ENCODE measurements at regions not wholly inside any gene's neighbourhood (a gene's known extent, or its start where the extent isn't known, plus 50 kb on each side); places are given as distances from the start of the nearest gene placed in this dataset.

DNA sequence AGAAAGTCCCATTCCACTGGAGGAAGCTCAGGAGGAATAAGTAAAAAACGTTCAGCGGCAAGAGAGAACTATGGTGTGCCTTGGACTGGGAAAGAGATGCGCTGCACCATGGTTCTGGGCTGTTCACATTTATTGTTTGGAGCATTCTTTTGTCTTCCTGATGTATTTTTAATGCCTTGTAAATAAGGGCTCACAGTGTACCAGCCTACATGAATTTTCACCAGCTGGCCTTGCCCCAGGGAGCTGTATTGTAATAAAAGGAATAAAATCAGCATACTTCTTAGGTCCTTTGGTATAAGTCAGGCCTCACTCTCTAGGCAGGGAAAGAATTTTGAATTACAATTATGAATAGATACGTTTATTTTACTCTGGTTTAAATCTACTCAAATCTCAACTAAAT lies 1249.6 kb downstream of the CNTNAP5 start:
- no peak for DNase-seq (ENCODE audit: low read depth)
- no peak overlapping the region for H3K4me3 ChIP-seq (ENCODE audit: low read depth, low read length)
- TF ChIP-seq, protein P1, sequence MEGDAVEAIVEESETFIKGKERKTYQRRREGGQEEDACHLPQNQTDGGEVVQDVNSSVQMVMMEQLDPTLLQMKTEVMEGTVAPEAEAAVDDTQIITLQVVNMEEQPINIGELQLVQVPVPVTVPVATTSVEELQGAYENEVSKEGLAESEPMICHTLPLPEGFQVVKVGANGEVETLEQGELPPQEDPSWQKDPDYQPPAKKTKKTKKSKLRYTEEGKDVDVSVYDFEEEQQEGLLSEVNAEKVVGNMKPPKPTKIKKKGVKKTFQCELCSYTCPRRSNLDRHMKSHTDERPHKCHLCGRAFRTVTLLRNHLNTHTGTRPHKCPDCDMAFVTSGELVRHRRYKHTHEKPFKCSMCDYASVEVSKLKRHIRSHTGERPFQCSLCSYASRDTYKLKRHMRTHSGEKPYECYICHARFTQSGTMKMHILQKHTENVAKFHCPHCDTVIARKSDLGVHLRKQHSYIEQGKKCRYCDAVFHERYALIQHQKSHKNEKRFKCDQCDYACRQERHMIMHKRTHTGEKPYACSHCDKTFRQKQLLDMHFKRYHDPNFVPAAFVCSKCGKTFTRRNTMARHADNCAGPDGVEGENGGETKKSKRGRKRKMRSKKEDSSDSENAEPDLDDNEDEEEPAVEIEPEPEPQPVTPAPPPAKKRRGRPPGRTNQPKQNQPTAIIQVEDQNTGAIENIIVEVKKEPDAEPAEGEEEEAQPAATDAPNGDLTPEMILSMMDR (IDR thresholded peaks at IDR 0.05; ENCODE audit: insufficient read depth, low read depth, low read length), result no peak

DNA sequence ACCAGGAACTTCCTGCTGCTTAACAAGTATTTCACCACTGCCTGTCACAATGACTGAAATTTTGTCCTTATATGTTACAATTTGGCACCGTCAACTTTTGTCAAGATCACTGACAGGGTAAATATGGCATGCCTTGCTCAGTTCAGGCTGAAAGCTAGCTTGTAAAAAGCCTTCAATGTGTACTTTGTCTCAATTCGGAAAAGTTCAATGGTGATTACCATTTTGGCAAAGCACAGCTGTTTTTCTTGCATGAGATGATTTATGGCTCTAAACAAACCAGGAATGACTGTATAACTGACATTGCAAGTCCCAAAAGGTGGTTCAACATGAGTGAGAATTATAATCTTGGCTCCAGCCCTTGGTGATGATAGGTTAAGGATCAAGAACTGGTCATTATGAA lies 1255.2 kb downstream of the CNTNAP5 start:
- no peak overlapping the region for H3K4me3 ChIP-seq (ENCODE audit: low read depth, low read length)
- TF ChIP-seq, protein P1 (IDR thresholded peaks at IDR 0.05; ENCODE audit: insufficient read depth, low read depth, low read length), result no peak
- no peak for DNase-seq (ENCODE audit: low read depth)

DNA sequence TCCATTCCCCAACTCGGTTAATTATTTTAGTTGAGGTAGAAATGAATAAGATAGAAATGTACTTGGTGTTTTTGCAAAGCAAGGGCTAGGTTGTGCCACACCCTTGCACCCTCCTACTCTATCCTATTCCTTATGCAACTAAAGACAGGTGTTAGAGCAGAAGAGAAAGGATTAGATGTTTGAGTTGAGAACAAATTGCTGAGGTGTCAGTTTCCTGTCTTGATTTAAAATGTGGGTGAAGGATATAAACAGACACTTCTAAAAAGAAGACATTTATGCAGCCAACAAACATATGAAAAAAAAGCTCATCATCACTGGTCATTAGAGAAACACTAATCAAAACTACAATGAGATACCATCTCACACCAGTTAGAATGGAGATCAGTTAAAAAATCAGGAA lies 1256.2 kb downstream of the CNTNAP5 start:
- TF ChIP-seq, protein P1 (IDR thresholded peaks at IDR 0.05; ENCODE audit: insufficient read depth, low read depth, low read length), result no peak
- DNase-seq (ENCODE audit: low read depth), result no peak
- no peak overlapping the region for H3K4me3 ChIP-seq (ENCODE audit: low read depth, low read length)

DNA sequence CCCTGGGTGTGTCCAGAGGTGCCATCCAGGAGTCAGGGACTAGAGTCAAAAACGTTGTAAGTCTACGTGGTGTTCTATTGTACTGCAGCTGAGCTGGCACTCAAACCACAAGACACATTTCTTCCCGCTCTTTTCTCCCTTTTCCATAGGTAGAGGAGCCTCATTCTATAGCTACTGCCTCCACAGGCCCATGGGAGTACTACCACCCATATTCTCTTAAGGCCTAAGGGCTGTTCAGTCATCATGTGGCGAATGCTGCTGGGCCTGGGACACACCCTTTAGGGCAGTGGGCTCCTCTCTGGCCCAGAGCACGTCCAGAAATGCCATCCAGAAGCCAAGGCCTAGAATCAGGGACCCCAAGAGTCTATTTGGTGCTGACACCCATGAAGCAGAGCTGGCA lies 1271.7 kb downstream of the CNTNAP5 start:
- no peak overlapping the region for H3K4me3 ChIP-seq (ENCODE audit: low read depth, low read length)
- no peak for DNase-seq (ENCODE audit: low read depth)
- TF ChIP-seq, protein P1 (IDR thresholded peaks at IDR 0.05; ENCODE audit: insufficient read depth, low read depth, low read length), result no peak

DNA sequence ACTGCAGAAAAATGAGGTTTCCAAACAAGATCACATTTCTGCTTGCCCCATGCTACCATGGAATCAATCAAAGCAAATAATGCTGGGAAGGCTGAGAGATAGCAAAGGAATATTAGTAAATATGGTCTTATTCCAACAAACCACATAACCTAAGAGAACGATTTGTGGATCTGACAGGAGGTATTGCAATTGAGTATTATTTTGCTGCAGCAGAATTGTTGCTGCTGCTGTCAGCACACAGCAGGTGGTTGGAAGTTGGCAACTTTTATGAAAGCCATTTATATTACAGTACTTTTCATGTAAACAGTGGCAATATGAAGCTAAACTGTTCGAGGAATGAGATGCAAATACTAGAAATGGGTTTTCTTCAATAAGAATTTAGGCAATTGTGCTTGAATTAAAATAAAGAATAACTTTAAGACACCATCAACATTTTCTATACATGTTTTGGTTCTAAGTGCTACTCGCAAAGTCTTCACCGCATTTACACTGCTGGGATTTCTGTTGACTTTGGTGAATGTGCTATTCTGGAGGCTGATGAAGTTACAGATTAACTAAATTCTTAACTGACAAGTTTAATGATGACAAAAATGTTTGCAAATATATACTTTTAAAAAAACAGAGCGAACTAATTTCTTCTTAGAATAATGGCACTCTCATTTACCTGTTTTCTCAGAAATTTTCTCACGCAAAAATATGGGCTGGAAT lies 1285.7 kb downstream of the CNTNAP5 start:
- no peak overlapping the region for H3K4me3 ChIP-seq (ENCODE audit: low read depth, low read length)
- DNase-seq (ENCODE audit: low read depth), result no peak
- TF ChIP-seq, protein P1 (IDR thresholded peaks at IDR 0.05; ENCODE audit: insufficient read depth, low read depth, low read length), result no peak

DNA sequence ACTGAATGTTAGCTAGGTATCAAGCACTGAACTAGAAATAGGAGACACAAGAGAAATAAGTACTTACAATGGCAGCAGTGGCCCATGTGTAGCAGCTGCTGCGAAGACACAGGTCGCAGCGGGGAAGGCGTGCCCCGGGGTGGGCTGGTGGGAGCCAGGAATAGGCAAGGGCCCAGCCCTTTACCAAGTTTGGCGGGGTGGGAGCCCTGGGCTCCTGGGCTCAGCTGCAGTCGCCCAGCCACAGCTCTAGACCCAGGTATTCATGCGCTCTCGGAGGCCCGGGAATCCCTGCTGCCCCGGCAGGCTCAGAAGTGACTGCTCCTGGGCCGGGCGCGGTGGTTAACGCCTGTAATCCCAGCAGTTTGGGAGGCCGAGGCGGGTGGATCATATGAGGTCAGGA lies 1287.3 kb downstream of the CNTNAP5 start:
- DNase-seq (ENCODE audit: low read depth), result no peak
- no peak overlapping the region for H3K4me3 ChIP-seq (ENCODE audit: low read depth, low read length)
- TF ChIP-seq, protein P1 (IDR thresholded peaks at IDR 0.05; ENCODE audit: insufficient read depth, low read depth, low read length), result no peak

DNA sequence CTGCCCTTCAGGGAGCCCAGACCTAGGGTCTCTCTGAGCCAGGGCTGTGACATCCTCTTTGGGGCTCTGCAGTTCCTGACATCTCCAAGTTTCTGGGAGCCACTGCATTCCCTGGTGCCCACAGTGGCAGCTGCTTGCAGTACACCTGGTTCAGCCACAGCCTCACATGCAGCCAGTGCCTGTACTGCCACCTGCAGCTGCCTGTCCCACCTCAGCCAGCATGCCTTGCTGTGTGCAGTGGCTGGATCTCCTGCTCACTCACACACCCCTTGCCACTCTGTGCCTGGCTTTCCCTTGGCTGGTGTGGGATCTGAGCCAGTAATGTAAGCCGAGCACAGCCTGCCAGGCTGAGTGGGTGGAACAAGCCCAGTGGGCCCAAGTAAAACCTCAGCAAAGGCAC lies 1288.7 kb downstream of the CNTNAP5 start:
- TF ChIP-seq, protein P1 (IDR thresholded peaks at IDR 0.05; ENCODE audit: insufficient read depth, low read depth, low read length), result no peak
- DNase-seq (ENCODE audit: low read depth), result no peak
- H3K4me3 ChIP-seq (ENCODE audit: low read depth, low read length), result no peak overlapping the region
